MCF 10A (cell line): ENCODE measurements at regions not wholly inside any gene's neighbourhood (a gene's known extent, or its start where the extent isn't known, plus 50 kb on each side); places are given as distances from the start of the nearest gene placed in this dataset.

Experiments used
- BruUV-seq: library from RNA; stranded (reverse); fragments of 400-500 nt; replicated peaks from 2 replicates; lab custom pipeline; 2021; lab: Mats Ljungman, UMichigan
- CTCF ChIA-PET: fragments of 300-600 bp; sonication (Branson Sonifier 250); formaldehyde crosslinking; extraction: SDS; loops from one replicate; lab custom pipeline; 2021; ENCODE audit warnings: antibody characterized with exemption, inconsistent platforms; lab: Yijun Ruan, JAX
- POLR2A ChIA-PET: fragments of 300-600, 350-650 bp; sonication (Branson Sonifier 250); formaldehyde crosslinking; extraction: SDS; loops from one replicate; lab custom pipeline; 2020; ENCODE audit warnings: antibody characterized with exemption, inconsistent platforms; lab: Yijun Ruan, JAX
- DNase-seq: peaks from one replicate; pipeline ENCODE4 v3.0.0-alpha.2; 2018; ENCODE audit not compliant: unreplicated experiment
- H3K27ac Mint-ChIP-seq: one replicate; pipeline ENCODE4 v1.8.0; 2022; ENCODE audit warnings: mild to moderate bottlenecking, low read depth, mixed read lengths; ENCODE audit not compliant: unreplicated experiment
- H3K27me3 Mint-ChIP-seq: one replicate; pipeline ENCODE4 v1.8.0; 2022; ENCODE audit warnings: mixed read lengths; ENCODE audit not compliant: insufficient read depth, unreplicated experiment
- H3K36me3 Mint-ChIP-seq: one replicate; pipeline ENCODE4 v1.8.0; 2022; ENCODE audit warnings: mild to moderate bottlenecking, moderate library complexity, mixed read lengths; ENCODE audit not compliant: insufficient read depth, unreplicated experiment
- H3K4me1 Mint-ChIP-seq: one replicate; pipeline ENCODE4 v1.8.0; 2022; ENCODE audit warnings: mixed read lengths; ENCODE audit not compliant: insufficient read depth, unreplicated experiment
- H3K4me3 Mint-ChIP-seq: one replicate; pipeline ENCODE4 v1.8.0; 2022; ENCODE audit warnings: mild to moderate bottlenecking, moderate library complexity, mixed read lengths; ENCODE audit not compliant: unreplicated experiment
- H3K9me3 Mint-ChIP-seq: one replicate; pipeline ENCODE4 v1.8.0; 2022; ENCODE audit warnings: mixed read lengths; ENCODE audit not compliant: unreplicated experiment
- CTCF ChIP-seq: fragments of 200-600 bp; IDR thresholded peaks from one replicate; pipeline ENCODE4 v1.8.0; 2022; ENCODE audit warnings: antibody characterized with exemption, mild to moderate bottlenecking; ENCODE audit not compliant: unreplicated experiment
- intact Hi-C: fragments of 100-400 bp; cut with micrococcal nuclease; formaldehyde crosslinking; loops from 2 replicates; pipeline ENCODE4 v1.14.1; 2022

GRCh38 chr18:65414501-65414900, 336.3 kb upstream of the CDH7 start:
- Mint-ChIP-seq H3K4me1 (no peaks in the 10 kb centered on the region), H3K27ac (no peak overlapping the region), H3K27me3 (peaks cover 24% of the 10 kb centered on the region), H3K9me3 (peaks cover 8% of the 10 kb centered on the region), H3K36me3 (no peaks in the 10 kb centered on the region), H3K4me3 (no peak overlapping the region)
- CTCF ChIA-PET, result interaction anchor here (0.6 to 0.7 kb wide), 2 partner anchors 34 to 140 kb away, joined by 3 to 4 read pairs; no protein-coding TSS in a partner anchor
- POLR2A ChIA-PET, result interaction anchor here (0.7 kb wide), 1 partner anchor 9 kb away, joined by 4 read pairs; no protein-coding TSS in a partner anchor
- intact Hi-C loops, result no loop called here
- no TSS peak for BruUV-seq
- no peak for DNase-seq
- no peak for TF ChIP-seq CTCF

GRCh38 chr18:65411061-65411460, 339.8 kb upstream of the CDH7 start:
- POLR2A ChIA-PET, result no interaction called here
- peaks cover 49% of the 10 kb centered on the region for H3K27me3 Mint-ChIP-seq
- TF ChIP-seq CTCF, result no peak
- CTCF ChIA-PET, result no interaction called here
- H3K27ac Mint-ChIP-seq, result no peak overlapping the region
- no peak for DNase-seq
- BruUV-seq, result no TSS peak
- no peaks in the 10 kb centered on the region for H3K4me1 Mint-ChIP-seq
- H3K4me3 Mint-ChIP-seq, result no peak overlapping the region
- H3K9me3 Mint-ChIP-seq, result no peaks in the 10 kb centered on the region
- no peaks in the 10 kb centered on the region for H3K36me3 Mint-ChIP-seq
- intact Hi-C loops, result no loop called here

GRCh38 chr18:65409261-65409660, 341.6 kb upstream of the CDH7 start:
- BruUV-seq, result no TSS peak
- no peak overlapping the region for H3K4me3 Mint-ChIP-seq
- H3K4me1 Mint-ChIP-seq, result no peaks in the 10 kb centered on the region
- H3K9me3 Mint-ChIP-seq, result no peaks in the 10 kb centered on the region
- intact Hi-C loops, result no loop called here
- H3K36me3 Mint-ChIP-seq, result no peaks in the 10 kb centered on the region
- POLR2A ChIA-PET, result no interaction called here
- CTCF ChIA-PET, result interaction anchor here (0.6 kb wide), 2 partner anchors 1006 to 1290 kb away, joined by 3 read pairs; no protein-coding TSS in a partner anchor
- no peak for DNase-seq
- H3K27ac Mint-ChIP-seq, result no peak overlapping the region
- peaks cover 55% of the 10 kb centered on the region for H3K27me3 Mint-ChIP-seq
- TF ChIP-seq CTCF, result no peak

- no peak for DNase-seq
- no peaks in the 10 kb centered on the region for H3K36me3 Mint-ChIP-seq
- TF ChIP-seq CTCF, result no peak
- POLR2A ChIA-PET, result no interaction called here
- no TSS peak for BruUV-seq
- H3K27me3 Mint-ChIP-seq, result peaks cover 86% of the 10 kb centered on the region
- CTCF ChIA-PET, result interaction anchor here (0.8 kb wide), 1 partner anchor 197 kb away, joined by 3 read pairs; no protein-coding TSS in a partner anchor
- no peak overlapping the region for H3K4me3 Mint-ChIP-seq
- H3K4me1 Mint-ChIP-seq, result no peaks in the 10 kb centered on the region
- intact Hi-C loops, result no loop called here
- H3K27ac Mint-ChIP-seq, result no peak overlapping the region
- H3K9me3 Mint-ChIP-seq, result no peaks in the 10 kb centered on the region
Observed at GRCh38 chr18:65403534-65403933, 347.3 kb upstream of the CDH7 start.
